Neural cell (in vitro differentiated cells): ENCODE measurements at regions not wholly inside any gene's neighbourhood (a gene's known extent, or its start where the extent isn't known, plus 50 kb on each side); places are given as distances from the start of the nearest gene placed in this dataset.

Experiments
- CTCF ChIP-seq: fragments of 450-650 bp; IDR thresholded peaks from 2 replicates; pipeline ENCODE4 v1.5.1; 2014; ENCODE audit warnings: antibody characterized with exemption, mild to moderate bottlenecking, moderate library complexity; ENCODE audit not compliant: poor library complexity, severe bottlenecking
- EZH2 ChIP-seq: fragments of 200-600, 300-800 bp; shearing (Covaris generic), sonication (generic); IDR thresholded peaks from 2 replicates; pipeline ENCODE4 v1.6.1; 2014; ENCODE audit warnings: antibody characterized with exemption, low read length, borderline replicate concordance, mild to moderate bottlenecking; ENCODE audit not compliant: insufficient read depth, poor library complexity, severe bottlenecking
- POLR2AphosphoS5 ChIP-seq: IDR thresholded peaks from 2 replicates; pipeline ENCODE4 v1.6.1; 2012
- RAD21 ChIP-seq: fragments of 450-650 bp; conservative IDR thresholded peaks from 2 replicates; pipeline ENCODE4 v1.6.1; 2014; ENCODE audit warnings: antibody characterized with exemption, mild to moderate bottlenecking, moderate library complexity
- TAF1 ChIP-seq: IDR thresholded peaks from 2 replicates; pipeline ENCODE4 v1.6.1; 2012; ENCODE audit warnings: low read depth

- no peak for TF ChIP-seq POLR2AphosphoS5
- no peak for TF ChIP-seq CTCF
- TF ChIP-seq EZH2, result no peak
- no peak for TF ChIP-seq TAF1
- TF ChIP-seq RAD21, result no peak
Measured at GRCh38 chr3:46576-46975, 150.0 kb upstream of the CHL1 start.
